Esophagus muscularis mucosa (tissue), 4 donors: ENCODE measurements at regions not wholly inside any gene's neighbourhood (a gene's known extent, or its start where the extent isn't known, plus 50 kb on each side); places are given as distances from the start of the nearest gene placed in this dataset.

Experiments
- CTCF ChIP-seq, 3 experiments: fragments of 200-600 bp in 2 of 3; fragments of 450-650 bp in 1 of 3; sonication (generic) in 2 of 3; IDR thresholded peaks; one replicate each; pipeline ENCODE4 v1.5.1; 2017 to 2019; ENCODE audit warnings: antibody characterized with exemption in 3 of 3, mild to moderate bottlenecking in 2 of 3, moderate library complexity in 1 of 3
- EP300 ChIP-seq: sonication (generic); formaldehyde crosslinking; IDR thresholded peaks from one replicate; pipeline ENCODE4 v1.6.1; 2017; ENCODE audit warnings: antibody characterized with exemption
- POLR2A ChIP-seq: fragments of 450-650 bp; IDR thresholded peaks from one replicate; pipeline ENCODE4 v1.6.1; 2017; ENCODE audit warnings: antibody characterized with exemption, moderate library complexity, mild to moderate bottlenecking, low read depth
- POLR2AphosphoS5 ChIP-seq, 2 donors: sonication (generic); formaldehyde crosslinking; IDR thresholded peaks; one replicate each; pipeline ENCODE4 v1.6.1; 2017; ENCODE audit warnings: antibody characterized with exemption in 2 of 2

- TF ChIP-seq CTCF (IDR thresholded peaks at IDR 0.05): no peak
- no peak for TF ChIP-seq POLR2A
- TF ChIP-seq EP300: no peak
- no peak for TF ChIP-seq POLR2AphosphoS5 (IDR thresholded peaks at IDR 0.05)
Observed at GRCh38 chr5:167295681-167296005, 995.8 kb upstream of the WWC1 start.
